ENCODE measurements at regions not wholly inside any gene's neighbourhood (a gene's known extent, or its start where the extent isn't known, plus 50 kb on each side); places are given as distances from the start of the nearest gene placed in this dataset.

- TF ChIP-seq CTCF (IDR thresholded peaks at IDR 0.05; ENCODE audit: low read depth, low read length, poor library complexity, severe bottlenecking) (no peak), EZH2phosphoT487 (IDR thresholded peaks at IDR 0.05; ENCODE audit: borderline replicate concordance, low read length) (no peak)
Observed at GRCh38 chr9:86705490-86705889, 241.8 kb downstream of the GAS1 start.

Measured in DOHH2 (cell line).